Erythroblast (primary cell): ENCODE measurements at regions not wholly inside any gene's neighbourhood (a gene's known extent, or its start where the extent isn't known, plus 50 kb on each side); places are given as distances from the start of the nearest gene placed in this dataset.

Source experiments
- GATA1 ChIP-seq: IDR thresholded peaks from 2 replicates; pipeline ENCODE4 v1.6.1; 2011; ENCODE audit warnings: low read depth, mild to moderate bottlenecking, control low read depth, low read length, moderate library complexity
- POLR2A ChIP-seq: IDR thresholded peaks from 2 replicates; pipeline ENCODE4 v1.6.1; 2011; ENCODE audit warnings: mild to moderate bottlenecking, low read length

DNA sequence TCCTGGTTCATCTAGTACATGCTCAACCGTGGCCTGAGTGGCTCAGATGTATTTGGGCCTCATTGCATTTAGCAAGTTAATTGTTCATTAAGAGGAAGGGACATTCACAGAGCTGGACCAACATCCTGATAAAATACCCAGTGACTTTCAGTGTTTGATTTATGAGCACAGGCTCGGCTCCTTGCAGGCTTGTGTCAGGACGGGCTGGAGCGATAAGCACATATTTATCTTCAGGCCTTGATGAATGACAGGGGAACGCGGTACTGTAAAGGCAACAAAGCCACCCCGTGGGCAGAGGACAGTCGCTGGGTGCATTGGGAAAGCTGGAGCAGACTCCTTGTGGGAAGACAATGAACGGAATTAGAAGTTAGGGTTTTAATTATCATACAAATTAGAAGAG is 548.6 kb upstream of the HS6ST1 start:
- no peak for TF ChIP-seq POLR2A
- no peak for TF ChIP-seq GATA1
